C4-2B (cell line): ENCODE measurements at regions not wholly inside any gene's neighbourhood (a gene's known extent, or its start where the extent isn't known, plus 50 kb on each side); places are given as distances from the start of the nearest gene placed in this dataset.
"Not testable (repeated sequence)": the region's sequence is repeated elsewhere in the genome, so short reads cannot be mapped to it uniquely, and the experiment has no call there.

Experiments used
- ZFX ChIP-seq: fragments of 450-650 bp; IDR thresholded peaks from 2 replicates; pipeline ENCODE4 v1.6.1; 2017
- TF ChIP-seq, protein P1 (sequence below): fragments of 450-650 bp; conservative IDR thresholded peaks from 2 replicates; pipeline ENCODE4 v1.5.1; 2017; ENCODE audit warnings: mild to moderate bottlenecking

DNA sequence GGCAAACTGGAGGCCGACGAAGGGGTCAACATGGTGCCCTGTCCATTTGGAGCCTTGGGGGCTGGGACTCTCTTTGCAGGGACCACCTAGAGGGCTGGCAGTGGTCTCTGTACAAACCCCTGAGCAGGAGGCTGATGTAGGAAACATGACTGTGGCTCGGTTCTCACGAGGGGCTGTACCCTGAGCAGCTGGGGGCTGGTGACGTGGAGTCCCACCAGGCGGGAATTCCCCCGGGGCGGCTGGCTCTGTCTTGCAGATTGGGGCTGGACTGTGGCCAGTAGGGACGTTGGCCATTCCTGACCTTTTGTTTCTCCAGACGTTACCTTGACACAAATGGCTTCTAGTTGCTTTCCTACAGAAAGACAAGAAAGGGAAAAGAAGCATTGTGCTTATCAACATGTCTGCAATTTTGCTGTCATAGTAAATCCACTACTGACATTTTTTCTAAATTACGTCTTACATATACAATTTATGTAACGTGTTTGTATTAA lies 115.6 kb upstream of the PRKX start:
- TF ChIP-seq, protein P1, sequence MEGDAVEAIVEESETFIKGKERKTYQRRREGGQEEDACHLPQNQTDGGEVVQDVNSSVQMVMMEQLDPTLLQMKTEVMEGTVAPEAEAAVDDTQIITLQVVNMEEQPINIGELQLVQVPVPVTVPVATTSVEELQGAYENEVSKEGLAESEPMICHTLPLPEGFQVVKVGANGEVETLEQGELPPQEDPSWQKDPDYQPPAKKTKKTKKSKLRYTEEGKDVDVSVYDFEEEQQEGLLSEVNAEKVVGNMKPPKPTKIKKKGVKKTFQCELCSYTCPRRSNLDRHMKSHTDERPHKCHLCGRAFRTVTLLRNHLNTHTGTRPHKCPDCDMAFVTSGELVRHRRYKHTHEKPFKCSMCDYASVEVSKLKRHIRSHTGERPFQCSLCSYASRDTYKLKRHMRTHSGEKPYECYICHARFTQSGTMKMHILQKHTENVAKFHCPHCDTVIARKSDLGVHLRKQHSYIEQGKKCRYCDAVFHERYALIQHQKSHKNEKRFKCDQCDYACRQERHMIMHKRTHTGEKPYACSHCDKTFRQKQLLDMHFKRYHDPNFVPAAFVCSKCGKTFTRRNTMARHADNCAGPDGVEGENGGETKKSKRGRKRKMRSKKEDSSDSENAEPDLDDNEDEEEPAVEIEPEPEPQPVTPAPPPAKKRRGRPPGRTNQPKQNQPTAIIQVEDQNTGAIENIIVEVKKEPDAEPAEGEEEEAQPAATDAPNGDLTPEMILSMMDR: not testable (repeated sequence)
- TF ChIP-seq ZFX: not testable (repeated sequence)
